RWPE1 (cell line): ENCODE measurements at regions not wholly inside any gene's neighbourhood (a gene's known extent, or its start where the extent isn't known, plus 50 kb on each side); places are given as distances from the start of the nearest gene placed in this dataset.

Experiments used
- CTCF ChIA-PET: fragments of 350-600 bp; sonication (Branson Sonifier 250); formaldehyde crosslinking; extraction: SDS; loops from one replicate; lab custom pipeline; 2021; lab: Yijun Ruan, JAX
- POLR2A ChIA-PET: fragments of 400-600 bp; formaldehyde crosslinking; extraction: SDS; loops from one replicate; lab custom pipeline; 2020; ENCODE audit warnings: antibody characterized with exemption; ENCODE audit not compliant: low non-redundant PET; lab: Yijun Ruan, JAX
- DNase-seq: peaks from one replicate; pipeline ENCODE4 v3.0.0; 2012; ENCODE audit warnings: low spot score
- H3K27ac ChIP-seq: fragments of 450-650 bp; 2 replicates; pipeline ENCODE4 v1.5.1; 2017
- CTCF ChIP-seq: fragments of 450-650 bp; conservative IDR thresholded peaks from 2 replicates; pipeline ENCODE4 v1.5.1; 2017; ENCODE audit warnings: low read depth, mild to moderate bottlenecking

DNA sequence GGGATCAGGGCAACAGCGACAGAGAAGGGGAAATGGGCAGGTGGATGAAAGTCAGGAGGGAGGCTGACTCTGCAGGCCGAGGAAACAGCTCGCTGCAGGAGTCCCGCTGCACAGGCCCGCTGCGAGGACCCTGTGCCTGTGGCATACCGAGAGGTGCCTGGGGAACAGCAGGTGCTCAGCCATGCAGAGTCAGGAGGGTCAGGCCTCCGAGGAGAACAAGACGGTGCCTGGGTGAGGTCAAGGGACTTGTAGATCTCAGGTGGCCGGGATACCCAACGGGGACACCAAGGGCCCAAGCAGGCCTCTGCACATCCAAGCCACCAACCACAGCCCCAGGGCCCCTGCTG is 67.5 kb downstream of the NCOR2 start:
- no peak for TF ChIP-seq CTCF
- CTCF ChIA-PET: interaction anchor here (0.6 to 1.2 kb wide), 2 partner anchors 13 to 130 kb away, joined by 3 read pairs; no protein-coding TSS in a partner anchor
- peak overlapping the region; percentile 84 for H3K27ac ChIP-seq
- no peak for DNase-seq
- POLR2A ChIA-PET: no interaction called here

- no peak for TF ChIP-seq CTCF
- no peak for DNase-seq
- CTCF ChIA-PET: no interaction called here
- POLR2A ChIA-PET: no interaction called here
- H3K27ac ChIP-seq: peak overlapping the region; percentile 84
Observed at GRCh38 chr12:124499190-124499753, 68.1 kb downstream of the NCOR2 start.

DNA sequence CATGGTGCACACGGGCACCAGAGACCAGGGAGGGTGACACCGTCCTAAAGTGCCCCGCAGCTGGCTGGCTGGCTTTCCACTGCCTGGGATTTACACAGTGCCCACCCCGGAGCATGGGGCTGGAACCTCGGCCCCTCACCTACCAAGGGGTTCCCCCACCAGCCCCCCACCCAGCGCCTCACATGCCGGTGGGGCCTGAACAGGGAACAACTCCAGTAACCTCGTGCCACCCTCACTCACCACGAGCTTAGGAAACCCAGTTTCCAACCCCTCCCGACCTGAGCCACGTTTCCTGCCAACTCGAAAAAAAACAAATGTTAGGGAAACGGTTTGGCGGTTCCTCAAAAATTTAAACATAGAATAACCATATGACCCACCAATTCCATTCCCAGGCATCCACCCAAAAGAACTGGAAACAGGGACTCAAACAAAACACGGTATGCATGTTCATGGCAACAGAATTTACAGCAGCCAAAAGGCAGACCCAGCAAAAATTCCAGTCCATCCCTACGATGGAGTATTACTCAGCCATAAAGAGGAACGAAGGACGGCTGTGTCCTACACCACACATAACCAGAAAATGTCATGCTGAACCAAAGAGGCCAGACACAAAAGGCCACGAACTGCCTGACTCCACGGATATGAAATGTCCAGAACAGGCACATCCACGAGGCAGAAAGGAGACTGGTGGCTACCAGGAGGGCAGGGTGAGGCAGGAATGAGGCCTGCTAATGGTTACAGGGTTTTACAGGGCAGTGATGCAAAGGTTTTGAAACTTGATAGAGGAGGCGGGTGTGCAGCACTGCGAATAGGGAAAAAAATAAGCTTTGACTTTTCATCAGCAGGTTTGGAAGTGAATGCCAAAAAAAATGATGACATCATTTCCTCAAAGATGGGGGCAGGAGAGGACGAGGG is 68.9 kb downstream of the NCOR2 start:
- CTCF ChIA-PET: interaction anchor here (0.5 to 0.6 kb wide), 3 partner anchors 24 to 270 kb away, joined by 3 to 6 read pairs (median 3); no protein-coding TSS in a partner anchor
- POLR2A ChIA-PET: no interaction called here
- DNase-seq: no peak
- TF ChIP-seq CTCF: no peak
- peak overlapping the region; percentile 84 for H3K27ac ChIP-seq

DNA sequence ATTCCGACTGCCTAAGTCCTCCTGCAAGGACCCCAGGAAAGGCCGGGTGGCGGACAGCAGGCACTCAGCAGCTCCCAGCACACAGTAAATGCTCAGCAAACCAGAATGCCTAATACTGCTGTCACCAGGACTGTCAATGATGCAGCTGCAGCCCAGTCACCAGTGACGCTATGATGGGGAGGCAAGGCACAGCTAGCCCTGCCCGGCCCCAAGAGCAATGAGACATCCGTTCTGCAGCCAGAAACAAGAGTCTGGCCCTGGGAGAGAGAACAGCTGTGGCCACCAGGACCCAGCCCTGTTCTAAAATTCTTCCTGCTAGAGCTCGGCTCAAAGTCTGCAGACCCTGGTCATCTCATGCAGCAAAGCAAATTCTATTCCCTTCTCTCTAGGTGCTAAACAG is 69.8 kb downstream of the NCOR2 start:
- no peak for TF ChIP-seq CTCF
- ChIA-PET POLR2A (no interaction called here), CTCF (interaction anchor here (0.5 to 0.8 kb wide), 6 partner anchors 9 to 271 kb away, joined by 3 to 6 read pairs (median 4); no protein-coding TSS in a partner anchor)
- peak; percentile 62 for DNase-seq
- H3K27ac ChIP-seq: peak overlapping the region; percentile 84

GRCh38 chr12:124497039-124497438 is 70.4 kb downstream of the NCOR2 start:
- POLR2A ChIA-PET: no interaction called here
- H3K27ac ChIP-seq: peak overlapping the region; percentile 84
- DNase-seq: no peak
- CTCF ChIA-PET: interaction anchor here (0.7 to 0.8 kb wide), 3 partner anchors 10 to 185 kb away, joined by 3 to 6 read pairs (median 4); no protein-coding TSS in a partner anchor
- TF ChIP-seq CTCF: no peak

DNA sequence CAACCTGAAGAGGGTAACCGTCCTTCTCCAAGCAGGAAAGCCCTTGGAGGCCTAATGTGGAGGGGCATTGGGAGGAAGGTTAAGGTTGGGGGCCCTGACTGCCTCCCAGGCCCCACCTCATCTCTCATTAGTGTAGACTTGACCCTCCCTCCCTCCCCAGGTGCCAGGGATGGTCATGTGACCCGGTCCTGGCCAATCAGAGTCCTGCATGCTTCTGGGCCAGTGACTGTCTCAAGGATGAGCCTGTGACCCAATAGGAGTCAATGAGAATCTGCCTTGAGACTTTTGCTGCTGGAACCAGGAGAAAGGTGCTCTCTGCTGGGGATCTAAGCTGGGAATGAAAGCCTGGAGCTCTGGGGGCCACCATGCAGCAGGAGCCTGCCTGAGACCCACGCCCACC is 70.8 kb downstream of the NCOR2 start:
- ChIA-PET POLR2A (no interaction called here), CTCF (interaction anchor here (0.8 kb wide), 1 partner anchor 109 kb away, joined by 6 read pairs; no protein-coding TSS in a partner anchor)
- H3K27ac ChIP-seq: peak overlapping the region; percentile 84
- DNase-seq: peak; percentile 83
- TF ChIP-seq CTCF: no peak
